Fibroblast of villous mesenchyme (primary cell): ENCODE measurements at regions not wholly inside any gene's neighbourhood (a gene's known extent, or its start where the extent isn't known, plus 50 kb on each side); places are given as distances from the start of the nearest gene placed in this dataset.

Source experiments
- DNase-seq: peaks from one replicate; pipeline ENCODE4 v3.0.0-alpha.2; 2010; ENCODE audit warnings: low read depth
- H3K4me3 ChIP-seq: 2 replicates; pipeline ENCODE4 v1.5.1; 2011; ENCODE audit warnings: low read depth, mild to moderate bottlenecking, low read length
- TF ChIP-seq, protein P1 (sequence below): IDR thresholded peaks from 2 replicates; pipeline ENCODE4 v1.5.1; 2012; ENCODE audit warnings: low read depth, mild to moderate bottlenecking, low read length; ENCODE audit not compliant: insufficient read depth

DNA sequence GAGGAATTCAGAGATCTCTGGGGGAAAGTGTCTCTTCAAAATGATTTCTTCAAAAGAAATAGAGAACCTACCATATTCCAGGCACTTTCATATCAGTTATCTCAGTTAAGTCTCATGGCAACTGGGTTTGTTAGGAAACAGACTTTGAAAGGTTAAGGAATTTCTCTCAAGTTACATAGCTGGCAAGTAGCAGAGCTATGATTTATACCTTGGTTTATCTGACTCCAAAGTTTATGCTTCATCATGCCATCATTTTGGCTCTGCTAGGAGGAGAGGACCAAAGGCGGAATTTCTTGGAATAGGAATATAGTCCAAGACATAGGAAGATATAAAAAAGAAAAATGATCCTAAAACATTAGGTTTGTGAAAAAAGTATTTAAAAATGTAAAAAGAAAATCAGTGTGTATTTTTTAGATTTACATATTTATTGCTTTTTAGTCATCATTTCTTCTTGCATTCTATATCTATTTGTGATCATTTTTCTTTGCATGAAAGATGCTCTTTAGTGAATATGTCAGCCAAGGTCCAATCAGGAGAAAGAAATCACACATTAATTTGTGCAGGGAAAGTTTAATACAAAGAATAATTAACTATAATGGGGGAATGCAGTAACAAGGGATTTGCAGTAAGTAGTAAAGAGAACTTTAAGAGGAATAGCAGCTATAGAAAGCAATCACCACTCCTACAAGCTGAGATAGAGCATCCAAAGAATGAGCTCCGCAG is 199.1 kb upstream of the ZBED5 start:
- TF ChIP-seq, protein P1, sequence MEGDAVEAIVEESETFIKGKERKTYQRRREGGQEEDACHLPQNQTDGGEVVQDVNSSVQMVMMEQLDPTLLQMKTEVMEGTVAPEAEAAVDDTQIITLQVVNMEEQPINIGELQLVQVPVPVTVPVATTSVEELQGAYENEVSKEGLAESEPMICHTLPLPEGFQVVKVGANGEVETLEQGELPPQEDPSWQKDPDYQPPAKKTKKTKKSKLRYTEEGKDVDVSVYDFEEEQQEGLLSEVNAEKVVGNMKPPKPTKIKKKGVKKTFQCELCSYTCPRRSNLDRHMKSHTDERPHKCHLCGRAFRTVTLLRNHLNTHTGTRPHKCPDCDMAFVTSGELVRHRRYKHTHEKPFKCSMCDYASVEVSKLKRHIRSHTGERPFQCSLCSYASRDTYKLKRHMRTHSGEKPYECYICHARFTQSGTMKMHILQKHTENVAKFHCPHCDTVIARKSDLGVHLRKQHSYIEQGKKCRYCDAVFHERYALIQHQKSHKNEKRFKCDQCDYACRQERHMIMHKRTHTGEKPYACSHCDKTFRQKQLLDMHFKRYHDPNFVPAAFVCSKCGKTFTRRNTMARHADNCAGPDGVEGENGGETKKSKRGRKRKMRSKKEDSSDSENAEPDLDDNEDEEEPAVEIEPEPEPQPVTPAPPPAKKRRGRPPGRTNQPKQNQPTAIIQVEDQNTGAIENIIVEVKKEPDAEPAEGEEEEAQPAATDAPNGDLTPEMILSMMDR, result no peak
- no peak for DNase-seq
- no peak overlapping the region for H3K4me3 ChIP-seq

DNA sequence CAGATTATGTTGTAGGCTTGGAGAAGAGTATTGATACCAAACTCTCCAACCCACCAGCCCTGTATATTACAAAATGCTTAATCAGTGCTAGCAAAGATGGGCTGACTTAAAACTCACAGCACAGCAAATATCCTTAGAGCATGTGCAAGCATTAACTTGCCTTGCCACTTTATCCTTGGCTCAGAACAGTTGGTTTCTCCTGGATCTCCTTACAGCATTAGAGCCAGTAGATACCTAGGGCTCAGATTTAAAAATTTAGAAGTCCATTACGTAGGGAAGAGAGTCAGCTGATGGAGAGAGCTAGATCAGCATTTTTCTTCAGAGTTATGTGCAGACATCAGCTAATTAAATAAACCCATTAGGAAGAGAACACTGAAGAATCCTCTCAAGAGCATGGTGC is 198.5 kb upstream of the ZBED5 start:
- DNase-seq, result no peak
- TF ChIP-seq, protein P1, result no peak
- no peak overlapping the region for H3K4me3 ChIP-seq

DNA sequence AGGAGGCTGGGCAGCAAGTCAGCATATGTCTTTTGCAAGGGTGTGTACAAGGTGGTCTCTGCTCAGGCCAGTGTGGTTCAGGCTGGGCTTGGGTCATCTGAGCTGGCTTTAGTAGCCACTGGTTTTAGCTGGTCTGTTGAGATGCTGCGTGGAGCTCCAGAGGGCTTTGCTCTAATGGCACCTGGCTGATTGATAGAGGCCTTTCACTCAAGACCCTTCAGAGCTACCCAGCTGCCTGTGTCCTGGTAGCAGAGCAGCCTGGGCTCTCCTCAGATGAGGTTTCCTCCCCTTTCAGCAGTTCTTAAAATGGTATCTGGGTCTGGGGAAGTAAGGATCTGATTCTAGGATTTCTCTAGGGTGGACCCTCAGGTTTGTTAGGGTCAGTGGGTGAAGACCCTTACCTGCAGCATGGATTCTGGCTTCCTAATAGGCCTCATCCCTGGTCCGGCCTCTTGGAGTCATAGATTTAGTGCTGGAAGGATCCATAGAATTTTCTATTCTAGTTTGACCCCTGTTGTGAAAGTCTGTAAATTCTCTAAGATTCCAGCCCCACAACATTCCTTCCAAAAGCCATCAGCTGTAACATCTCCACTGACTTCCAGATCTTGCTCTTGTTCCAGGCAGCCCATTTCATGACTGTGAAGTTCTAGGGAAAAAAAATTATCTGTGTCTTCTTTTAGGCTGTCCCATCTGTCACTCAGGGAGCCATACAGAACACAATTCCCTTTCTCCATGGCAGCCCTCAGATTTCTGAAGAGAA is 190.2 kb upstream of the ZBED5 start:
- TF ChIP-seq, protein P1, result no peak
- no peak for DNase-seq
- no peak overlapping the region for H3K4me3 ChIP-seq

DNA sequence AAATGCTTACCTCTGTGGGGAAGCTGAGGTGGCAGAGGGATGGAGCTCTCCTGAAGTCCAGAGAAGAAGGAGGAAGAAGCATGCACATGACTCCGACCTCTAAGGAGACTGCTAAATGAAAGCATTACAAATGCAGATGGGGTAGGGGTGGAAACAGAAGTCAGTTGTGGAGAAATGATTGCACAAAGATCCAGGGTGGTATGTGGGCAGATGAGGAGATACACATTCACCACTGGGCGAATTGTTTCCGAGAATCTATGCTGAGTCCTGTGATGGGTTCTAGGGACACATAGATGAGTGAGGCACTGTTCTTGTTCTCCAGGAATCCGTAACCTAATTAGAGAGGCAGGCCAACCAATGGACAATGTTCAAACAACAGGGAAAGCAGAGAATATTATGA is 188.9 kb upstream of the ZBED5 start:
- TF ChIP-seq, protein P1, result no peak
- no peak overlapping the region for H3K4me3 ChIP-seq
- DNase-seq, result no peak

DNA sequence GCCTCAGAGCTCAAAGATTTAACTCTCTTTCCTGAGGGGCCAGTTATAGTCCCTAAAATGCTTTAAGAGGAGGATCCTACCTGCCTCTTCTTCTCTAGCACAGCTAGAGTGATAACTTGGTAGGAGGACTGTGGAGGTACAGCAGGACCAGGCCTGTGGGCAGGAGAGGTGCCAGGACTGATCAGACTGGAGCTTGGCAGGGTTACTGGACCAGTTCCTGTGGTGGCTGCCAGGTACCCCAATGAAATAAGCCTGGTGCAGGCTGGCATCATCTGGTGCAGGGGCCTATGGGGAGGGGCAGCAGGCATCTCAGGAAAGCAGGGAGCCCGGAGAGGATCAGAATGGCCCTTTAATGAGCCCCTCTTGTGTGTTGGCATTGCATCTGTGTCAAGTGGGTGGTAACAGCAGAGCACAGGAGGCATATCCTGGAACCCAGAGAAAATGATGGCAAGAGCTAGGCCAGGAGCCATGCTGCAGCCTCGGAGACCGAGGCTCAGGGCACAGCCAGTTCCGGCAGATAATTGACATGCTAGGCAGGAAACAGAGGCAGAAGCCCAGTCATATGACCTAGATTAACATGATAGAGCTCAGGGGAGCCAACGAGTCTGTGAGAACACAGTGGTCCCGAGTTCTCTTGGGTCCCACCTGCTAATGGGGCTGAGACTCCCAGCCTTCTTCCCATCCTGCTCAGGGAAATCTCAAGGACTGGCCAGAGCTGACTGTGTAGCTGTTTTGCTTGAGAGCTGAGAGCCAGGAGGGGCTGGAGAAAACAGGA is 187.5 kb upstream of the ZBED5 start:
- H3K4me3 ChIP-seq, result no peak overlapping the region
- TF ChIP-seq, protein P1, result no peak
- no peak for DNase-seq

DNA sequence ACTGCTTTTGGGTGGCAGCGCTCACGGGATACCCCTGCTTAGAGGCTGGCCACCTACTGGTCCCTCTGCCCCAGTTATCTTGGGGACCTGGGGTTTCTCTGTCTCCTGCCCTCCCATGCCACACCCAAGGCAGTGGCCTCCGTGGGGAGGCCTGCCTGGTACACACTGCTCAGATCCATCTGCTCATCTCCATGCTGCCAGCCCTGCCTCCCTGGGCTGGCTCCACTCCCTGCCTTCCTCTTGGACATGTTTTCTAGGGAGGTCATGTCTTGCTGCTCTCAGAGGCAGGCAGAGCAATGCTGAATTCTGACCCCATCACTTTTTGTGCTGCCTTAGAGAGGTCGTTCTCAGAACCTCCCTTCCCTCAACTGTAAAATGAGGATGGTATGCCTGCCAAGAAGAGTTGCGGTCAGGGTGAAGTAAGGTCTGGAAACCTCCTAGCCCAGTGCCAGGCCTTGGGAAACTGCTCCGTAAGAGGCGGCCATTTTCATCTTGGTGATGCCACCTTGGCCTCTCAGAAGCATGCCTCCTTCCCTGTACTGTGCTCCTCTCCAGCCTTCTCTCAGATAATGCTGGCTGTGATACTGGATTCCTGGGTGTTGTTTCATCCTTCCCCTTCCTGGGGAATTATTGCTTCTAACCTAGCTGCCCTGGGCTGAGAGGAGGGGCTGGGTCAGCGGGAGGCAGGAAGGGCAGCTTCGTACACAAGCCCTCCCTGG is 186.4 kb upstream of the ZBED5 start:
- DNase-seq, result no peak
- no peak overlapping the region for H3K4me3 ChIP-seq
- TF ChIP-seq, protein P1, result no peak
